OCI-LY7 (cell line): ENCODE measurements at regions not wholly inside any gene's neighbourhood (a gene's known extent, or its start where the extent isn't known, plus 50 kb on each side); places are given as distances from the start of the nearest gene placed in this dataset.

ENCODE experiments used
- BruUV-seq: library from RNA; stranded (reverse); fragments of 400-500 nt; replicated peaks from 2 replicates; lab custom pipeline; 2021; lab: Mats Ljungman, UMichigan
- CTCF ChIA-PET: fragments of 300-600 bp; sonication (Branson Sonifier 250); formaldehyde crosslinking; loops from one replicate; lab custom pipeline; 2022; ENCODE audit warnings: antibody characterized with exemption; ENCODE audit not compliant: unreplicated experiment; lab: Charles Lee
- POLR2A ChIA-PET: fragments of 300-600 bp; sonication (Branson Sonifier 250); formaldehyde crosslinking; loops from one replicate; lab custom pipeline; 2022; ENCODE audit warnings: antibody characterized with exemption; lab: Charles Lee
- DNase-seq: peaks from one replicate; pipeline ENCODE4 v3.0.0-alpha.2; 2015; ENCODE audit warnings: low spot score
- H2AFZ ChIP-seq: fragments of 200-600 bp; sonication (generic), shearing (Covaris generic); 2 replicates; pipeline ENCODE4 v1.6.1; 2014; ENCODE audit warnings: mild to moderate bottlenecking, antibody characterized with exemption, low read length, moderate library complexity
- H3K27ac ChIP-seq: fragments of 200-600 bp; sonication (generic); 2 replicates; pipeline ENCODE4 v1.5.1; 2014; ENCODE audit warnings: mixed run types, low read depth, mild to moderate bottlenecking, moderate library complexity, low read length, inconsistent platforms; ENCODE audit not compliant: poor library complexity, severe bottlenecking
- H3K36me3 ChIP-seq: fragments of 200-600 bp; sonication (generic); 2 replicates; pipeline ENCODE4 v1.6.1; 2014; ENCODE audit warnings: mild to moderate bottlenecking, antibody characterized with exemption, low read length, moderate library complexity, mixed read lengths; ENCODE audit not compliant: insufficient read depth
- H3K4me1 ChIP-seq: fragments of 200-600 bp; sonication (generic); 2 replicates; pipeline ENCODE4 v1.5.1; 2014; ENCODE audit warnings: mild to moderate bottlenecking, low read length; ENCODE audit not compliant: insufficient read depth, poor library complexity, severe bottlenecking
- H3K4me2 ChIP-seq: fragments of 200-600 bp; sonication (generic); 2 replicates; pipeline ENCODE4 v1.6.1; 2014; ENCODE audit warnings: mild to moderate bottlenecking, low read length
- H3K4me3 ChIP-seq: fragments of 200-600 bp; sonication (generic); 2 replicates; pipeline ENCODE4 v1.5.1; 2014; ENCODE audit warnings: mild to moderate bottlenecking, low read depth, low read length; ENCODE audit not compliant: poor library complexity, severe bottlenecking
- H3K79me2 ChIP-seq: fragments of 200-600 bp; sonication (generic); 2 replicates; pipeline ENCODE4 v1.6.1; 2016; ENCODE audit warnings: low read depth, mild to moderate bottlenecking, low read length, moderate library complexity, mixed read lengths; ENCODE audit not compliant: insufficient read depth
- H3K9me2 ChIP-seq: fragments of 200-600 bp; sonication (generic); 2 replicates; pipeline ENCODE4 v1.6.1; 2016; ENCODE audit warnings: mild to moderate bottlenecking, low read length, mixed read lengths; ENCODE audit not compliant: insufficient read depth
- H3K9me3 ChIP-seq: fragments of 200-600 bp; sonication (generic); 2 replicates; pipeline ENCODE4 v1.6.1; 2014; ENCODE audit warnings: mild to moderate bottlenecking, mixed run types, low read length, mixed read lengths
- H4K20me1 ChIP-seq: fragments of 200-600 bp; sonication (generic); 2 replicates; pipeline ENCODE4 v1.6.1; 2014; ENCODE audit warnings: mild to moderate bottlenecking, antibody characterized with exemption, low read length, moderate library complexity, mixed read lengths; ENCODE audit not compliant: insufficient read depth
- EZH2phosphoT487 ChIP-seq: fragments of 200-600 bp; sonication (generic); IDR thresholded peaks from 2 replicates; pipeline ENCODE4 v1.6.1; 2018; ENCODE audit warnings: low read depth, borderline replicate concordance, mild to moderate bottlenecking, mixed run types, antibody characterized with exemption, low read length, moderate library complexity, mixed read lengths
- intact Hi-C: fragments of 100-400 bp; cut with micrococcal nuclease; formaldehyde crosslinking; loops from one replicate; pipeline ENCODE4 v1.10.0; 2022; ENCODE audit not compliant: unreplicated experiment
- TF ChIP-seq, protein P1 (sequence below): fragments of 200-600 bp; sonication (generic); conservative IDR thresholded peaks from 2 replicates; pipeline ENCODE4 v1.5.1; 2014; ENCODE audit warnings: mild to moderate bottlenecking, antibody characterized with exemption, low read length, moderate library complexity, mixed read lengths

DNA sequence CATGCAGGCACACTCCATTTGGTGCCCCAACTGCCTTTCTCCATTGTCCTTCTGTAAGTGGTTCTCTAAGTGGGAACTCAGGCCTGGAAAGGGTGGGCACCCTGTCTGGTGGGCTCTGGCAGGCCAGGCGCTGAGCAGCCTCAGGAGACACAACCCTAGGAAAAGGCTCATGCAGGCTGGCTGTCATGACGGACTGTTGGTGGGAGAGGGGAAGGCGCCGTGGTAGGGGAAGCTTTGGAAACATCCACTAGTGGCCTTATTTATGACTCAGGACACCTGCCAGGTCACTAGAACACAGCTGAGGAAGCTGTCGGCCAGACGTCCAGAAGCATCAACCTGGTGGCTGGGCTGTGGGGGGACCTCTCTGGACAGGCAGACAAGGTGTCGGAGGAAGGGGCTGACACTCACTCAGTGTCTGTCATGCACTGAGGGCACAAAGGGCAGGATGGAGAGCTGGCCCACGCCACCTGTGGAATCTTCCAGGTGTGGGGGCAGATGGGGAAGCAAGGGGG is 216.0 kb downstream of the SEC14L1 start:
- intact Hi-C loops: no loop called here
- no peaks in the 10 kb centered on the region for H3K4me1 ChIP-seq
- no peaks in the 10 kb centered on the region for H4K20me1 ChIP-seq
- POLR2A ChIA-PET: no interaction called here
- TF ChIP-seq, protein P1, sequence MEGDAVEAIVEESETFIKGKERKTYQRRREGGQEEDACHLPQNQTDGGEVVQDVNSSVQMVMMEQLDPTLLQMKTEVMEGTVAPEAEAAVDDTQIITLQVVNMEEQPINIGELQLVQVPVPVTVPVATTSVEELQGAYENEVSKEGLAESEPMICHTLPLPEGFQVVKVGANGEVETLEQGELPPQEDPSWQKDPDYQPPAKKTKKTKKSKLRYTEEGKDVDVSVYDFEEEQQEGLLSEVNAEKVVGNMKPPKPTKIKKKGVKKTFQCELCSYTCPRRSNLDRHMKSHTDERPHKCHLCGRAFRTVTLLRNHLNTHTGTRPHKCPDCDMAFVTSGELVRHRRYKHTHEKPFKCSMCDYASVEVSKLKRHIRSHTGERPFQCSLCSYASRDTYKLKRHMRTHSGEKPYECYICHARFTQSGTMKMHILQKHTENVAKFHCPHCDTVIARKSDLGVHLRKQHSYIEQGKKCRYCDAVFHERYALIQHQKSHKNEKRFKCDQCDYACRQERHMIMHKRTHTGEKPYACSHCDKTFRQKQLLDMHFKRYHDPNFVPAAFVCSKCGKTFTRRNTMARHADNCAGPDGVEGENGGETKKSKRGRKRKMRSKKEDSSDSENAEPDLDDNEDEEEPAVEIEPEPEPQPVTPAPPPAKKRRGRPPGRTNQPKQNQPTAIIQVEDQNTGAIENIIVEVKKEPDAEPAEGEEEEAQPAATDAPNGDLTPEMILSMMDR: no peak
- no peak for TF ChIP-seq EZH2phosphoT487
- CTCF ChIA-PET: interaction anchor here (0.6 kb wide), 1 partner anchor 416 kb away, joined by 3 read pairs; no protein-coding TSS in a partner anchor
- H3K36me3 ChIP-seq: no peaks in the 10 kb centered on the region
- H3K9me3 ChIP-seq: peaks cover 9% of the 10 kb centered on the region
- no peaks in the 10 kb centered on the region for H3K9me2 ChIP-seq
- no peak overlapping the region for H2AFZ ChIP-seq
- DNase-seq: no peak
- no peak overlapping the region for H3K4me2 ChIP-seq
- no peaks in the 10 kb centered on the region for H3K79me2 ChIP-seq
- no TSS peak for BruUV-seq
- H3K27ac ChIP-seq: no peak overlapping the region
- H3K4me3 ChIP-seq: no peak overlapping the region

DNA sequence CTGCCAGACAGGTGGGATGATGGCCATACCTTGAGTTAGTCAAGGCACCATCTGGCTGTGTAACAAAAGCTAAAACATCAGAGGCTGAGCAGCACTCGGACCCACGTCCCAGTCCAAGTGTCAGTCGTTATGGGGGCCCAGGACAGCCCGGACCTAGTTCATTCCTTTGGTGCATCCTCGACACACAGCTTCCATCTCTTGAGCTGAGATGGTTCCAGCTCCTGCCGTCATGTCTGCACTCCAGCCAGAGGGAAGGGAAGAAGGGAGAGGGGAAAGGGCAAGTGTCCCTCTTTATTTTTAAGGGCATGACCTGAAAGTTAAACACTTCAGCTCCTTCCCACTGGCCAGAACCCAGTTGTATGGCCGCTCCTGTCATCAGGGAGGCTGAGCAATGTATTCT is 218.0 kb downstream of the SEC14L1 start:
- Histone ChIP-seq H3K27ac (no peak overlapping the region), H3K9me2 (no peaks in the 10 kb centered on the region), H3K4me2 (no peak overlapping the region), H3K9me3 (peaks cover 9% of the 10 kb centered on the region), H3K4me1 (peaks cover 11% of the 10 kb centered on the region), H2AFZ (no peak overlapping the region), H3K36me3 (no peaks in the 10 kb centered on the region), H3K79me2 (no peaks in the 10 kb centered on the region), H3K4me3 (no peak overlapping the region), H4K20me1 (no peaks in the 10 kb centered on the region)
- no peak for DNase-seq
- no peak for TF ChIP-seq EZH2phosphoT487
- TF ChIP-seq, protein P1: no peak
- ChIA-PET CTCF (interaction anchor here (0.6 kb wide), 1 partner anchor 188 kb away, joined by 3 read pairs; no protein-coding TSS in a partner anchor), POLR2A (interaction anchor here (0.8 kb wide), 1 partner anchor 9 kb away, joined by 3 read pairs; no protein-coding TSS in a partner anchor)
- intact Hi-C loops: no loop called here
- no TSS peak for BruUV-seq

DNA sequence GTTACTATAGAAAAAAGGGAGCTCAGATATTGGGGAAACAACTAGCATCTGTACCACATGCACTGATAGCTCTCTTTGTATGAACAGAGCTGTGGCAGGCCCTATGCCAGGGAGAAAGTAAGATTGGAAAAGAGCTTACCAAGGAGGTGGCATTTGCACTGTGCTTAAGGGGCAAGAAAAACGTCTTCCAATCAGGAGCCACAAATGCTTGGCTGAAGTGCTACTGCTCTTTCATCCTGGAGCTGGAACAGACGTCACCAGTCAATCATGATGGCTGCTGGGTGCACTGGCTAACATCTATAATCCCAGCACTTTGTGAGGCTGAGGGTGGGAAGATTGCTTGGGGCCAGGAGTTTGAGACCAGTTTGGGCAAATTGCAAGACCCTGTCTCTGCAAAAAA is 218.5 kb downstream of the SEC14L1 start:
- H3K9me2 ChIP-seq: no peaks in the 10 kb centered on the region
- TF ChIP-seq, protein P1: no peak
- TF ChIP-seq EZH2phosphoT487: no peak
- no peak overlapping the region for H3K4me3 ChIP-seq
- CTCF ChIA-PET: interaction anchor here (0.6 kb wide), 2 partner anchors 87 to 188 kb away, joined by 3 read pairs; no protein-coding TSS in a partner anchor
- H4K20me1 ChIP-seq: no peaks in the 10 kb centered on the region
- peaks cover 11% of the 10 kb centered on the region for H3K4me1 ChIP-seq
- BruUV-seq: no TSS peak
- peaks cover 9% of the 10 kb centered on the region for H3K9me3 ChIP-seq
- intact Hi-C loops: no loop called here
- POLR2A ChIA-PET: interaction anchor here (0.8 kb wide), 1 partner anchor 10 kb away, joined by 3 read pairs; no protein-coding TSS in a partner anchor
- no peak overlapping the region for H3K4me2 ChIP-seq
- no peaks in the 10 kb centered on the region for H3K79me2 ChIP-seq
- no peak for DNase-seq
- no peak overlapping the region for H3K27ac ChIP-seq
- no peak overlapping the region for H2AFZ ChIP-seq
- no peaks in the 10 kb centered on the region for H3K36me3 ChIP-seq
